ENCODE measurements at regions not wholly inside any gene's neighbourhood (a gene's known extent, or its start where the extent isn't known, plus 50 kb on each side); places are given as distances from the start of the nearest gene placed in this dataset.

- no peak for DNase-seq (ENCODE audit: low read depth in 2 of 3, low spot score in 1 of 3)
Observed at GRCh38 chr18:66674286-66674685, 70.4 kb upstream of the CDH19 start.

- no peak for DNase-seq (ENCODE audit: low read depth in 2 of 3, low spot score in 1 of 3)
Observed at GRCh38 chr18:66668706-66669105, 64.8 kb upstream of the CDH19 start.

GRCh38 chr18:66662632-66663031, 58.7 kb upstream of the CDH19 start:
- DNase-seq (ENCODE audit: low read depth in 2 of 3, low spot score in 1 of 3), result no peak

GRCh38 chr18:66655407-66655806, 51.5 kb upstream of the CDH19 start:
- no peak for DNase-seq (ENCODE audit: low read depth in 2 of 3, low spot score in 1 of 3)

Data from stimulated activated CD4-positive, alpha-beta T cell treated with anti-CD3 and anti-CD28 coated beads, Interleukin-12 subunit alpha, Interleukin-12 subunit beta, amount 100 ng/mL, for 48 hours (primary cell).